GM12878 (cell line): ENCODE measurements at regions not wholly inside any gene's neighbourhood (a gene's known extent, or its start where the extent isn't known, plus 50 kb on each side); places are given as distances from the start of the nearest gene placed in this dataset.
A peak's percentile ranks its signal among the peaks of the same experiment; 100 is the strongest.
"Not testable (repeated sequence)": the region's sequence is repeated elsewhere in the genome, so short reads cannot be mapped to it uniquely, and the experiment has no call there.

ENCODE experiments used
- ATAC-seq: fragments of 200-7000 bp; cut with Tn5 transposase; 3 replicates; pipeline ENCODE4 v1.9.1; 2020; ENCODE audit warnings: mild to moderate bottlenecking, moderate library complexity
- BruUV-seq: library from RNA; stranded (reverse); fragments of 400-500 nt; replicated peaks from 2 replicates; lab custom pipeline; 2021; lab: Mats Ljungman, UMichigan
- CTCF ChIA-PET: fragments of 300-600 bp; sonication (Branson Sonifier 250); formaldehyde crosslinking; extraction: SDS; loops from one replicate; lab custom pipeline; 2021; ENCODE audit warnings: inconsistent platforms; lab: Yijun Ruan, JAX
- POLR2A ChIA-PET: fragments of 350-600 bp; formaldehyde crosslinking; extraction: SDS; loops from one replicate; lab custom pipeline; 2021; ENCODE audit warnings: inconsistent platforms; lab: Charles Lee
- RAD21 ChIA-PET: fragments of 300-600 bp; sonication (Branson Sonifier 250); formaldehyde crosslinking; loops from one replicate; lab custom pipeline; 2023; ENCODE audit warnings: antibody characterized with exemption; ENCODE audit not compliant: unreplicated experiment; lab: Charles Lee
- SMC1A ChIA-PET: fragments of 300-600 bp; sonication (Branson Sonifier 250); formaldehyde crosslinking; loops from one replicate; lab custom pipeline; 2023; ENCODE audit not compliant: unreplicated experiment, uncharacterized antibody; lab: Charles Lee
- DNase-seq: peaks from one replicate; pipeline ENCODE4 v3.0.0-alpha.2; 2011; ENCODE audit warnings: low read depth, low spot score
- FAIRE-seq: peaks from 3 replicates; lab custom pipeline; 2011; peaks lifted over from hg19 to GRCh38; lab: Jason Lieb, UNC
- H2AFZ ChIP-seq: 2 replicates; pipeline ENCODE4 v1.6.0; 2011; ENCODE audit warnings: low read depth, low read length, control low read depth; ENCODE audit not compliant: control insufficient read depth
- H3K27ac ChIP-seq: 2 replicates; pipeline ENCODE4 v1.5.1; 2011; ENCODE audit warnings: control low read depth; ENCODE audit not compliant: control insufficient read depth, insufficient read depth
- H3K27me3 ChIP-seq, 2 experiments: replicated peaks in 1 of 2; 2 replicates each; pipeline versions ENCODE4 v1.6.0 to v1.6.1; 2011; ENCODE audit warnings: low read length in 1 of 2; ENCODE audit not compliant: control insufficient read depth in 2 of 2, insufficient read depth in 2 of 2
- H3K36me3 ChIP-seq, 2 experiments: 2 replicates each; pipeline ENCODE4 v1.5.1; 2011; ENCODE audit warnings: low read length in 1 of 2; ENCODE audit not compliant: control insufficient read depth in 2 of 2, insufficient read depth in 2 of 2
- H3K4me1 ChIP-seq: 2 replicates; pipeline ENCODE4 v1.6.1; 2011; ENCODE audit warnings: mild to moderate bottlenecking, low read length, moderate library complexity, mixed read lengths; ENCODE audit not compliant: control insufficient read depth, insufficient read depth
- H3K4me2 ChIP-seq: 2 replicates; pipeline ENCODE4 v1.6.0; 2011; ENCODE audit warnings: control low read depth; ENCODE audit not compliant: control insufficient read depth, insufficient read depth
- H3K4me3 ChIP-seq: fragments of 200-600 bp; sonication (generic); 2 replicates; pipeline ENCODE4 v1.5.1; 2016
- H3K79me2 ChIP-seq: 2 replicates; pipeline ENCODE4 v1.6.0; 2011; ENCODE audit warnings: low read length; ENCODE audit not compliant: control insufficient read depth, insufficient read depth
- H3K9ac ChIP-seq: 2 replicates; pipeline ENCODE4 v1.8.0; 2011; ENCODE audit warnings: low read length, control low read depth, mixed read lengths; ENCODE audit not compliant: control insufficient read depth, insufficient read depth
- H3K9me3 ChIP-seq: replicated peaks from 3 replicates; pipeline ENCODE4 v1.5.1; 2011; ENCODE audit warnings: mild to moderate bottlenecking, low read length; ENCODE audit not compliant: control insufficient read depth, insufficient read depth
- H4K20me1 ChIP-seq: 2 replicates; pipeline ENCODE4 v1.6.0; 2011; ENCODE audit not compliant: control insufficient read depth, insufficient read depth
- ATF2 ChIP-seq: IDR thresholded peaks from 2 replicates; pipeline ENCODE4 v1.6.1; 2012; ENCODE audit warnings: low read length, inconsistent platforms
- ATF7 ChIP-seq: fragments of 450-650 bp; IDR thresholded peaks from 2 replicates; pipeline ENCODE4 v1.6.1; 2016; ENCODE audit warnings: low read depth, mild to moderate bottlenecking
- BACH1 ChIP-seq: fragments of 450-650 bp; IDR thresholded peaks from 2 replicates; pipeline ENCODE4 v1.6.1; 2017; ENCODE audit warnings: mild to moderate bottlenecking, borderline replicate concordance
- BHLHE40 ChIP-seq, 2 experiments: fragments of 450-650 bp in 1 of 2; IDR thresholded peaks; 2 replicates each; pipeline ENCODE4 v1.6.1; 2011 to 2017; ENCODE audit warnings: low read depth in 2 of 2, borderline replicate concordance in 1 of 2, improper control_type of control experiment in 1 of 2, low read length in 1 of 2, mild to moderate bottlenecking in 1 of 2
- DPF2 ChIP-seq: fragments of 450-650 bp; IDR thresholded peaks from 2 replicates; pipeline ENCODE4 v1.6.1; 2017; ENCODE audit warnings: mild to moderate bottlenecking
- EED ChIP-seq: sonication (generic); IDR thresholded peaks from 2 replicates; pipeline ENCODE4 v1.6.1; 2016; ENCODE audit warnings: antibody characterized with exemption, low read depth
- EP300 ChIP-seq, 2 experiments: fragments of 150-350 bp in 1 of 2; IDR thresholded peaks; 2 replicates each; pipeline ENCODE4 v1.6.1; 2011 to 2012; ENCODE audit warnings: low read depth in 2 of 2, low read length in 2 of 2, borderline replicate concordance in 1 of 2, improper control_type of control experiment in 1 of 2, inconsistent platforms in 1 of 2; ENCODE audit not compliant: control insufficient read depth in 1 of 2
- GATAD2B ChIP-seq: fragments of 450-650 bp; conservative IDR thresholded peaks from 2 replicates; pipeline ENCODE4 v1.6.1; 2017; ENCODE audit warnings: low read depth, mild to moderate bottlenecking, moderate library complexity
- HDGF ChIP-seq: fragments of 450-650 bp; IDR thresholded peaks from 2 replicates; pipeline ENCODE4 v1.6.1; 2016; ENCODE audit warnings: antibody characterized with exemption
- IRF4 ChIP-seq: IDR thresholded peaks from 2 replicates; pipeline ENCODE4 v1.6.1; 2011; ENCODE audit warnings: low read depth, low read length
- NFIC ChIP-seq: IDR thresholded peaks from 2 replicates; pipeline ENCODE4 v1.6.1; 2012; ENCODE audit warnings: low read depth, mild to moderate bottlenecking, inconsistent platforms, low read length, moderate library complexity
- PAX5 ChIP-seq: IDR thresholded peaks from 2 replicates; pipeline ENCODE4 v1.6.1; 2011; ENCODE audit warnings: low read depth, low read length, borderline replicate concordance
- PKNOX1 ChIP-seq: fragments of 450-650 bp; IDR thresholded peaks from 2 replicates; pipeline ENCODE4 v1.6.1; 2016; ENCODE audit warnings: mild to moderate bottlenecking
- RAD51 ChIP-seq: fragments of 450-650 bp; IDR thresholded peaks from 2 replicates; pipeline ENCODE4 v1.6.1; 2016; ENCODE audit warnings: moderate library complexity, mild to moderate bottlenecking, inconsistent platforms
- RELB ChIP-seq: fragments of 450-650 bp; IDR thresholded peaks from 2 replicates; pipeline ENCODE4 v1.6.1; 2017; ENCODE audit warnings: low read depth, mild to moderate bottlenecking, moderate library complexity
- RUNX3 ChIP-seq: IDR thresholded peaks from 2 replicates; pipeline ENCODE4 v1.6.1; 2012; ENCODE audit warnings: low read length, inconsistent platforms
- SMARCA5 ChIP-seq: fragments of 450-650 bp; IDR thresholded peaks from 2 replicates; pipeline ENCODE4 v1.6.1; 2017; ENCODE audit warnings: mild to moderate bottlenecking
- SPI1 ChIP-seq: IDR thresholded peaks from 2 replicates; pipeline ENCODE4 v1.6.1; 2011; ENCODE audit warnings: low read depth, mild to moderate bottlenecking, low read length, moderate library complexity, borderline replicate concordance; ENCODE audit not compliant: insufficient read depth
- TCF3 ChIP-seq: IDR thresholded peaks from 2 replicates; pipeline ENCODE4 v1.6.1; 2012; ENCODE audit warnings: low read depth, mild to moderate bottlenecking, low read length, borderline replicate concordance; ENCODE audit not compliant: insufficient read depth
- WGBS: methylation state at CpG from one replicate; pipeline ENCODE4 v1.1.6; 2016; ENCODE audit warnings: low lambda C conversion rate; ENCODE audit not compliant: insufficient replicate concordance, insufficient coverage; ENCODE audit errors: missing lambda C conversion rate; 5-methylcytosine and 5-hydroxymethylcytosine counted together
- in situ Hi-C: fragments of 300-500 bp; cut with MboI; formaldehyde crosslinking; loops from 9 replicates; pipeline ENCODE4 v1.14.3; 2018; ENCODE audit warnings: mixed read lengths
- intact Hi-C: fragments of 100-400 bp; cut with micrococcal nuclease; formaldehyde crosslinking; loops from one replicate; pipeline ENCODE4 v1.14.2; 2022; ENCODE audit not compliant: unreplicated experiment

GRCh38 chr16:21358261-21358795 lies 80.2 kb upstream of the CRYM start:
- peak overlapping the region; percentile 51 for H3K27ac ChIP-seq
- H3K36me3 ChIP-seq, H3K9ac ChIP-seq, H3K27me3 ChIP-seq, CTCF ChIA-PET, SMC1A ChIA-PET, H3K4me2 ChIP-seq, H2AFZ ChIP-seq, intact Hi-C loops, in situ Hi-C loops, H4K20me1 ChIP-seq, FAIRE-seq, H3K79me2 ChIP-seq, BruUV-seq, H3K9me3 ChIP-seq: not testable (repeated sequence)
- DNase-seq (peak; percentile 85), ATAC-seq (peak; percentile 69)
- WGBS = 0% methylated on average over 18 of the region's 18 CpGs
- ChIA-PET POLR2A (interaction anchor here (1.2 kb wide), 1 partner anchor 58 kb away, joined by 3 read pairs; no protein-coding TSS in a partner anchor), RAD21 (interaction anchor here (2.0 kb wide), 1 partner anchor 56 kb away, joined by 10 read pairs; no protein-coding TSS in a partner anchor)
- peaks cover 22% of the 10 kb centered on the region for H3K4me1 ChIP-seq
- H3K4me3 ChIP-seq = peak overlapping the region; percentile 47; the same call in 1 of the 2 replicates
- peak; percentile 41; the same call in 1 of the 2 replicates for TF ChIP-seq ATF2
- TF ChIP-seq RAD51 = peak; percentile 49; the same call in 1 of the 2 replicates
- TF ChIP-seq BHLHE40 (IDR thresholded peaks at IDR 0.05; ENCODE audit: borderline replicate concordance in 1 of 2, low read depth in 2 of 2, low read length in 1 of 2) = peak; percentile 90 to 98
- TF ChIP-seq NFIC = 0 out of 2 replicates have a peak, but pooled peaks have one; percentile 23
- TF ChIP-seq SMARCA5 = 0 out of 2 replicates have a peak, but pooled peaks have one; percentile 34
- TF ChIP-seq EED = peak; percentile 75
- peak; percentile 41 to 57; a peak in 2 of 4 replicates for TF ChIP-seq EP300 (IDR thresholded peaks at IDR 0.05; ENCODE audit: borderline replicate concordance in 1 of 2, control insufficient read depth in 1 of 2, low read depth in 2 of 2, low read length in 2 of 2)
- TF ChIP-seq PKNOX1 = peak; percentile 53; the same call in 1 of the 2 replicates
- peak; percentile 92 for TF ChIP-seq DPF2
- peak; percentile 84; the same call in 1 of the 2 replicates for TF ChIP-seq GATAD2B
- peak; percentile 83; the same call in 1 of the 2 replicates for TF ChIP-seq BACH1
- TF ChIP-seq HDGF = 0 out of 2 replicates have a peak, but pooled peaks have one; percentile 48
- peak; percentile 58; the same call in 1 of the 2 replicates for TF ChIP-seq TCF3
- peak; percentile 43; the same call in 1 of the 2 replicates for TF ChIP-seq IRF4
- peak; percentile 82 for TF ChIP-seq SPI1
- peak; percentile 77 for TF ChIP-seq ATF7
- peak; percentile 87 for TF ChIP-seq RELB
- TF ChIP-seq RUNX3 = peak; percentile 69
- TF ChIP-seq PAX5 = peak; percentile 64
